Sigmoid colon (tissue), 4 donors: ENCODE measurements at regions not wholly inside any gene's neighbourhood (a gene's known extent, or its start where the extent isn't known, plus 50 kb on each side); places are given as distances from the start of the nearest gene placed in this dataset.

ENCODE experiments used
- EP300 ChIP-seq, 4 donors: sonication (generic); formaldehyde crosslinking; IDR thresholded peaks; one replicate each; pipeline ENCODE4 v1.6.1; 2017; ENCODE audit warnings: antibody characterized with exemption in 4 of 4
- POLR2A ChIP-seq, 2 donors: fragments of 450-650 bp; IDR thresholded peaks; one replicate each; pipeline ENCODE4 v1.6.1; 2016; ENCODE audit warnings: antibody characterized with exemption in 2 of 2, mild to moderate bottlenecking in 2 of 2, moderate library complexity in 2 of 2
- POLR2AphosphoS5 ChIP-seq, 4 donors: sonication (generic); formaldehyde crosslinking; IDR thresholded peaks; one replicate each; pipeline ENCODE4 v1.6.1; 2017; ENCODE audit warnings: antibody characterized with exemption in 4 of 4
- TF ChIP-seq, protein P1 (sequence below), 4 experiments: fragments of 450-650 bp in 3 of 4; fragments of 200-600 bp in 1 of 4; IDR thresholded peaks; one replicate each; pipeline ENCODE4 v1.5.1; 2016 to 2019; ENCODE audit warnings: antibody characterized with exemption in 4 of 4, mild to moderate bottlenecking in 3 of 4, moderate library complexity in 2 of 4

DNA sequence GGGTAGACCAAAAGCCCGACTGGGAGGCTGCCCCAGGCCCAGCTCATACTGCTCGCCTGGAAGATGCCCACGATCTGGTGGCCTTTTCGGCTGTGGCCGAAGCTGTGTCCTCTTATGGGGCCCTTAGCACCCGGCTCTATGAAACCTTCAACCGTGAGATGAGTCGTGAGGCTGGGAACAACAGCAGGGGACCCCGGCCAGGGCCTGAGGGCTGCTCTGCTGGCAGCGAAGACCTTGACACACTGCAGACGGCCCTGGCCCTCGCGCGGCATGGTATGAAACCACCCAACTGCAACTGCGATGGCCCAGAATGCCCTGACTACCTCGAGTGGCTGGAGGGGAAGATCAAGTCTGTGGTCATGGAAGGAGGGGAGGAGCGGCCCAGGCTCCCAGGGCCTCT, 61.7 kb downstream of the TET3 start:
- TF ChIP-seq, protein P1, sequence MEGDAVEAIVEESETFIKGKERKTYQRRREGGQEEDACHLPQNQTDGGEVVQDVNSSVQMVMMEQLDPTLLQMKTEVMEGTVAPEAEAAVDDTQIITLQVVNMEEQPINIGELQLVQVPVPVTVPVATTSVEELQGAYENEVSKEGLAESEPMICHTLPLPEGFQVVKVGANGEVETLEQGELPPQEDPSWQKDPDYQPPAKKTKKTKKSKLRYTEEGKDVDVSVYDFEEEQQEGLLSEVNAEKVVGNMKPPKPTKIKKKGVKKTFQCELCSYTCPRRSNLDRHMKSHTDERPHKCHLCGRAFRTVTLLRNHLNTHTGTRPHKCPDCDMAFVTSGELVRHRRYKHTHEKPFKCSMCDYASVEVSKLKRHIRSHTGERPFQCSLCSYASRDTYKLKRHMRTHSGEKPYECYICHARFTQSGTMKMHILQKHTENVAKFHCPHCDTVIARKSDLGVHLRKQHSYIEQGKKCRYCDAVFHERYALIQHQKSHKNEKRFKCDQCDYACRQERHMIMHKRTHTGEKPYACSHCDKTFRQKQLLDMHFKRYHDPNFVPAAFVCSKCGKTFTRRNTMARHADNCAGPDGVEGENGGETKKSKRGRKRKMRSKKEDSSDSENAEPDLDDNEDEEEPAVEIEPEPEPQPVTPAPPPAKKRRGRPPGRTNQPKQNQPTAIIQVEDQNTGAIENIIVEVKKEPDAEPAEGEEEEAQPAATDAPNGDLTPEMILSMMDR (IDR thresholded peaks at IDR 0.05): no peak
- TF ChIP-seq POLR2A (IDR thresholded peaks at IDR 0.05): no peak
- TF ChIP-seq POLR2AphosphoS5 (IDR thresholded peaks at IDR 0.05): no peak
- no peak for TF ChIP-seq EP300 (IDR thresholded peaks at IDR 0.05)
